GM12801 (cell line): ENCODE measurements at regions not wholly inside any gene's neighbourhood (a gene's known extent, or its start where the extent isn't known, plus 50 kb on each side); places are given as distances from the start of the nearest gene placed in this dataset.

ENCODE experiments used
- CTCF ChIP-seq: IDR thresholded peaks from one replicate; pipeline ENCODE4 v1.5.1; 2011; ENCODE audit warnings: control low read depth; ENCODE audit not compliant: insufficient read length; ENCODE audit errors: extremely low read depth

GRCh38 chr5:166062094-166062493 is 2229.4 kb upstream of the WWC1 start:
- no peak for TF ChIP-seq CTCF

GRCh38 chr5:166062719-166063118 is 2228.7 kb upstream of the WWC1 start:
- TF ChIP-seq CTCF, result no peak

GRCh38 chr5:166063261-166063660 is 2228.2 kb upstream of the WWC1 start:
- TF ChIP-seq CTCF, result no peak

DNA sequence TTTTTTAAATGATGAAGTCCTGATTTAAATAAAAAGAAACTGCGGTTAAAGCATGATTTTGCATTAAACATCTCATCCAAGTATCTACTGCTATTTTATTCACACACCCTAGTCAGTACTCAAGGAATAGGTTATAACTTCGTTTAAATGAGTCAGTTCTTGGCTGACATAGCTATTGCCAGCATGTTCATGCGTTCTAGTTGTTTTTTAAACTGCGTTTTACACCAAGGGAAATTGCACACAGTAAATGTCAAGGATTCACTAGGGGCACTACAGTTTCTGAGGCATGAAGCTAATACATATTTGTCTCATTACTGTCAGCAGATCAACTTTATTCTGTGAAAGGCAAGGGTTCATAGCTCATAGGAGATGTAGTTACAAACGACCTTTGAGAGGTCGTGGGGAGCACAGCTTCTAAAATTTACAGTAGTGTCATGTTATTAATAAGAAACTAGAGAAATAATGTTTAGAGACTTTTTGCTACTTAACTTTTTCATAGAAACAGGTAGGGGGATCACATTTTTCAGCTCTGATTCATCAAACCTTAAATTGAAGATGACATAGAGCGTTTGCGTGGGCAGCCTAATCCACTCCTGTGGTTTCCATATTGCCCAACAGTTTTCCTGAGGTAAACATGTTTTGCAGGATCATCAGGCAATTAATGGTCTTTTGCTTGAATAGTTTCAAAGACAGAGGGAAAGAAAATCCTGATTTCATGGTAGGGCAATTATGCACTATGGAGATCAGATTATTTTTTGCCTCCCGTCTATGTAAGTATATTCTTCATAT is 2222.7 kb upstream of the WWC1 start:
- TF ChIP-seq CTCF, result no peak

DNA sequence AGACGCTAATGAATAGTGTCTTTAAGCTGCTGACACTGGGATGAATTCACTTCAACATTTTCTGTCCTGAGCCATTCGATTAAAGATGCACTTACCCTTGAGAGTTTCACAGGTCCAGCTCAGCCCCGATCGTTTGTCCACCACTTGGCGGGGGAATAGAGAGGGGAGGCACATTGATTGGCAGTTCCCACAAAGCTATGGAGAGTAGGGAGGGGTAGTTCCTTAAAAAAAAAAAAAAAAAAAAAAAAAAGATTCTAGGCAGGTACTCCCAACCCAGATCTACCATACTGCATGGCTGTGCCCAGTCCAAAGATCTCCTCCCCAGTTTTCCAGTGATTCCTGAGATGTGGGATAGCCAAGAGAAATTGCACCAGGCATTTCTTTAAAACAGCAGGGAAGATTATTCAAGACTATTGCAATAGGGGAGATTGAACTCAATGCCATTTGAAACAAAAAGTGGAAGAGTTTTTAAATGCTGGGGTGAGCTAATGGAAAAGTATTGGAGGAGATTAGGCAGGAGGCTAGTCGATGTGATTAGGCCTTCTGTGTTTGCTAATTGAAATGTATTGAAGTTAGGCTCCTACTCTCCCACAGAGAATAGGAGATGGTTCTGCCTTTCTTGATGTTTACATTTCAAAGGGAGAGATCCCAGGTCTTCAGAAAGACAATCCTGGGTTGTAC is 2217.4 kb upstream of the WWC1 start:
- no peak for TF ChIP-seq CTCF

DNA sequence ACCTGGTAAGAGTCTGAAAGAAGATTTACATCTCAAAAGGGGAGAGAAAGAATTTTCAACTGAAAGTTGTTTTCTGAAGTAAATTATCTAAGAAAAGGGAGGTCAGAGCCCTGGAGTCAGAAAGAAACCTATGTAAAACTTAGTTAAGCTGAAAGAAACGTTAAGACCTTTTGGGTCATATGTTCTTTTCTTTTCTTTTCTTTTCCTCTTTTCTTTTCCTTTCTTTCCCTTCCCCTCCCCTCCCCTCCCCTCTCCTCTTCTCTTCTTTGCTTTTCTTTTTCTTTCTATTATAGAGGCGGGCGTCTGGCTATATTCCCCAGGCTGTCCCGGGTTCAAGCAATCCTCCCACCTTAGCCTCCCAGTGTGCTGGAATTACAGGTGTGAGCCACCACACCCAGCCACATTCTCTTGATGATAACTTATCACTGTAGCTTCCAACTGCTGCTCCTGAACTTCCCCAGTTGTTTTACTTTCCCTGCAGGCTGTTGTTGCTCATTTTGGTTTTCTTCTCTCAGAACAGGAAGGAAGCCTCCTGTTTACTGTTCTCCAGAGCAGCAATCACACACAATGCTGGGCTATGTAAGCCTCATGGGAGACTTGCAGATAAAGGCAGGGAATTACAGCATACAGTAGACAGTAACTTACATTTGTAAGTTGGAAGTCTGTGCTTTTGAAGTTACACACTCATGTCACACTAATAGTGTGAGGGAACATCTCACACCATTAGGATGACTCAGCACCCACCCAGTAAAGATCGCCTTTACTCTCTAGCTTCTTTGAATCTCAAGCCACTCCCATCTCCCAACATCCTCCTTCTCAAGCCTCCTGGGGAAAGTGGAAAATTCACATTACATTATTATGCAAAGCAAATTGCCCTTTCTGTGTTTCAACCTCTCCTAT is 2216.6 kb upstream of the WWC1 start:
- TF ChIP-seq CTCF, result no peak
